Colonic mucosa (tissue), 4 donors: ENCODE measurements at regions not wholly inside any gene's neighbourhood (a gene's known extent, or its start where the extent isn't known, plus 50 kb on each side); places are given as distances from the start of the nearest gene placed in this dataset.

Experiments
- DNase-seq: peaks from one replicate; pipeline ENCODE4 v3.0.0-alpha.2; 2020
- H3K27ac ChIP-seq: fragments of 200-600 bp; one replicate; pipeline ENCODE4 v1.8.0; 2021
- H3K27me3 ChIP-seq: fragments of 200-600 bp; one replicate; pipeline ENCODE4 v1.8.0; 2021
- H3K36me3 ChIP-seq: fragments of 200-600 bp; one replicate; pipeline ENCODE4 v1.8.0; 2021
- H3K4me1 ChIP-seq: fragments of 200-600 bp; one replicate; pipeline ENCODE4 v1.8.0; 2021; ENCODE audit warnings: mild to moderate bottlenecking
- H3K4me3 ChIP-seq: fragments of 200-600 bp; one replicate; pipeline ENCODE4 v1.8.0; 2021
- H3K9ac ChIP-seq, 2 donors: one replicate each; pipeline ENCODE4 v1.7.0; 2013; ENCODE audit warnings: control low read depth in 2 of 2, low read depth in 2 of 2, low read length in 2 of 2
- H3K9me3 ChIP-seq: fragments of 200-600 bp; one replicate; pipeline ENCODE4 v1.8.0; 2021
- intact Hi-C: fragments of 100-400 bp; cut with DNase I; formaldehyde crosslinking; loops from one replicate; pipeline ENCODE4 v1.14.1; 2022
- TF ChIP-seq, protein P1 (sequence below): fragments of 200-600 bp; IDR thresholded peaks from one replicate; pipeline ENCODE4 v1.8.0; 2022; ENCODE audit warnings: antibody characterized with exemption, mild to moderate bottlenecking
- donor health status: healthy.
- donor health status: DM: no; HTN: no; CAD: no.
- donor health status: DM: no; HTN: no; CAD: no.

DNA sequence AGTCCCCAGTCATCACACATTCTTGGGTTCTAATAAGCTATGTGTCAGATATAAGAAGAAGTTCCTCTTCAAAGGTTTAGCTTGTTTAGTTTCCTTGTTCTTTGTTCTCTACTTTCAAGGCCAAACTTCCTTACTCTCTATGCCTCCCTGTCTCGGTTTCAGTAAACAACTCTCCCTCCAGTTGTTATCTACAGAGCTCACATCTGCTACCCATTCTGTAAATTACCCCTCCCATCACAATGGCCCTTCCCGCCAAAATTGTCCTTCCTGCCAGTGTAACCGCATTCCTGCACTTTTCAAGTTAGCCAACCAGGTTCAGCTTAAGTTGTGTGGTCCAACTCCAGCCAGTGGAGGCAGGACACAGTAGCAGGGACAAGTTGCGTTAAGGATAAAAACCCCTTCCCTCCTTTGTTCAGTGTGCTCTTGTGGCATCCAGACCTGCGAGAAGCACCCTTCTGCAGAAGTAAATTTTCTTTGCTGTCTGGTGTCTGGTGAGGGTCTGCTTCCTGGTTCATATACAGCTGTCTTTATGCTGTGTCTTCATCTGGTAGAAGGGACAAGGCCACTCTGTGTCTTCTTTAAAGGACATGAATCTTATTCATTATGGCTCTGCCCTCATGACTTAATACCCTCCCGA is 342.1 kb upstream of the GRM7 start:
- Histone ChIP-seq H3K4me1 (no peaks in the 10 kb centered on the region), H3K36me3 (no peaks in the 10 kb centered on the region), H3K27me3 (no peaks in the 10 kb centered on the region), H3K9ac (no peak overlapping the region), H3K4me3 (no peak overlapping the region), H3K9me3 (no peaks in the 10 kb centered on the region), H3K27ac (no peak overlapping the region)
- intact Hi-C loops = no loop called here
- TF ChIP-seq, protein P1, sequence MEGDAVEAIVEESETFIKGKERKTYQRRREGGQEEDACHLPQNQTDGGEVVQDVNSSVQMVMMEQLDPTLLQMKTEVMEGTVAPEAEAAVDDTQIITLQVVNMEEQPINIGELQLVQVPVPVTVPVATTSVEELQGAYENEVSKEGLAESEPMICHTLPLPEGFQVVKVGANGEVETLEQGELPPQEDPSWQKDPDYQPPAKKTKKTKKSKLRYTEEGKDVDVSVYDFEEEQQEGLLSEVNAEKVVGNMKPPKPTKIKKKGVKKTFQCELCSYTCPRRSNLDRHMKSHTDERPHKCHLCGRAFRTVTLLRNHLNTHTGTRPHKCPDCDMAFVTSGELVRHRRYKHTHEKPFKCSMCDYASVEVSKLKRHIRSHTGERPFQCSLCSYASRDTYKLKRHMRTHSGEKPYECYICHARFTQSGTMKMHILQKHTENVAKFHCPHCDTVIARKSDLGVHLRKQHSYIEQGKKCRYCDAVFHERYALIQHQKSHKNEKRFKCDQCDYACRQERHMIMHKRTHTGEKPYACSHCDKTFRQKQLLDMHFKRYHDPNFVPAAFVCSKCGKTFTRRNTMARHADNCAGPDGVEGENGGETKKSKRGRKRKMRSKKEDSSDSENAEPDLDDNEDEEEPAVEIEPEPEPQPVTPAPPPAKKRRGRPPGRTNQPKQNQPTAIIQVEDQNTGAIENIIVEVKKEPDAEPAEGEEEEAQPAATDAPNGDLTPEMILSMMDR = no peak
- no peak for DNase-seq

DNA sequence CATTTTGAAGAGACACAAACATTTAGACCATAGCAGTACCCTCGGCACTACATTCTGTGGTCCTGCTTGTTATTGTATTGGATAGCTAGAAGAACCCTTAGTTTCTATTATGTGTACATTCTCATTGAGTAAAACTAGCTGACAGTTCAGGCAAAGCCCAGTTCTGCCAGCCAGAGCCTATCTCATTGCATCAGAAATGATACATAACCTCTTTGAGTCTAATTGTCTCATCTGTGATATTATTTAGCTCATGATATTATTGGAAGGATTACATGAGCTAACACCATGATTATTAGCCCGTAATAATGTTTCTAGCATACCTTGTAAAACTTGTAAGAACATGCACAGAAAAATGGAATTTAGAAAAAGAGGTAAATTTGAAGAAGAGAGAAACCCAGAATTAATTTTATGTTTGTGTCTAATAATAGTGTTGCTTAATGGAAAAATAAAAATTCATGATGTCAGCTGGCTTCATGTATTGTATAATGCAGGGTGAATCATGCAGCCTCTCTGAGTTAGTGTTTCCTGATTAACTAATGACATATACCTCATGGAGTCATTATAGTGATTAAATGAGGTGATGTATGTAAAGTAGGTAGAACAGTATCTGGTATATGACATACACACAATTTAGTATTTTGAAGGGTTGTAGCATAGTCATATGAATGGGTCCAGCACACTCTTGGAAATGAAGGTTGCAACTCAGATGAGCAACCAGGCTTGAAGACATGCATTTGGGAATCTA is 339.4 kb upstream of the GRM7 start:
- intact Hi-C loops = no loop called here
- no peaks in the 10 kb centered on the region for H3K4me1 ChIP-seq
- no peaks in the 10 kb centered on the region for H3K36me3 ChIP-seq

GRCh38 chr3:6522191-6522590 is 338.7 kb upstream of the GRM7 start:
- Histone ChIP-seq H3K36me3 (no peaks in the 10 kb centered on the region), H3K4me1 (no peaks in the 10 kb centered on the region), H3K4me3 (no peak overlapping the region), H3K9me3 (no peaks in the 10 kb centered on the region), H3K9ac (no peak overlapping the region), H3K27me3 (no peaks in the 10 kb centered on the region), H3K27ac (no peak overlapping the region)
- intact Hi-C loops = no loop called here
- TF ChIP-seq, protein P1 = no peak
- DNase-seq = no peak

More for the DNA sequence above, 339.4 kb upstream of the GRM7 start:
- no peaks in the 10 kb centered on the region for H3K9me3 ChIP-seq
- DNase-seq = no peak
- H3K4me3 ChIP-seq = no peak overlapping the region
- H3K27ac ChIP-seq = no peak overlapping the region
- no peak overlapping the region for H3K9ac ChIP-seq
- no peaks in the 10 kb centered on the region for H3K27me3 ChIP-seq
- TF ChIP-seq, protein P1 = no peak

DNA sequence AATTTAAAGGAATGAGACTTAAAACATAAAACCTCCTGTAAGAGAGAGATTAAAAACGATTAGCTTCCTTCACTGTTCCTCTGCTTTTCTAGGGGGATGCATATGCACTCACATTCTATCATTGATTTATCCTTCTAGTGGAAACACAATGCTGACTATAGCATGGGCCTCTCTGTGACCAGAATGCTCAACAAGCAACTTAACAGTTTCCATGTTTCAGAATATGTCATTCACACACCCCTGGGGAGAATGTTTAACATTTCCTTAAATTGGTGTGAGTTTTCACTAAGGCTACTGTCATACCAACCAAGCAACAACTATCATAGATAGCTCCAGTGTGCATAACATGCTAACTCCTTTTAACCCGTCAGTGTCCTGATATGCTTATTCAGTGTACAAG is 337.9 kb upstream of the GRM7 start:
- Histone ChIP-seq H3K27me3 (no peaks in the 10 kb centered on the region), H3K4me3 (no peak overlapping the region), H3K9ac (no peak overlapping the region), H3K27ac (no peak overlapping the region), H3K36me3 (no peaks in the 10 kb centered on the region), H3K4me1 (no peaks in the 10 kb centered on the region), H3K9me3 (no peaks in the 10 kb centered on the region)
- intact Hi-C loops = no loop called here
- TF ChIP-seq, protein P1 = no peak
- no peak for DNase-seq

DNA sequence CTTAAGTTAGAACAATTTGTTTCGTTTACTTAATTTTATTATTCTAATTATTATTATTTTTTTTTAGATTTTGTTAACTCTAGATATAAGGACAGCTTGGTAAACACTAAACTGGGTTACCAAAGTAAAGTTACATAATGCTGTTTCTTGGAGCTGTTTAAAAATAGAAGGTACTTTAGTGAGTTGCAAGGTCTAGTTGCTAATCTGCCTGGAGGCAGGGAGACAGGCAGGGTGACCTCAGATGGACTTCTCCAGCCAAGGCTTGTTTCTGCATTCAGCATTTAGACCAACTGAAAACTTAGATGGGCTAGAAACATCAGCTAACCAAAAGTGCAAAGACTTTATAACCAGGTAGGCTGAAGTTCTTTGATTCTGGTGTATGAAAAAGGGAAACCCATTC is 336.4 kb upstream of the GRM7 start:
- no peaks in the 10 kb centered on the region for H3K36me3 ChIP-seq
- no peaks in the 10 kb centered on the region for H3K27me3 ChIP-seq
- H3K4me3 ChIP-seq = no peak overlapping the region
- no peaks in the 10 kb centered on the region for H3K9me3 ChIP-seq
- intact Hi-C loops = no loop called here
- no peak for DNase-seq
- H3K4me1 ChIP-seq = no peaks in the 10 kb centered on the region
- TF ChIP-seq, protein P1 = no peak
- H3K27ac ChIP-seq = no peak overlapping the region
- no peak overlapping the region for H3K9ac ChIP-seq
